Uterus (tissue), 2 donors: ENCODE measurements at regions not wholly inside any gene's neighbourhood (a gene's known extent, or its start where the extent isn't known, plus 50 kb on each side); places are given as distances from the start of the nearest gene placed in this dataset.

Experiments used
- POLR2A ChIP-seq, 2 donors: fragments of 450-650 bp; IDR thresholded peaks; one replicate each; pipeline ENCODE4 v1.6.1; 2016; ENCODE audit warnings: antibody characterized with exemption in 2 of 2, mild to moderate bottlenecking in 1 of 2, moderate library complexity in 1 of 2
- TF ChIP-seq, protein P1 (sequence below), 4 experiments: fragments of 200-600 bp in 2 of 4; fragments of 450-650 bp in 2 of 4; sonication (generic) in 2 of 4; IDR thresholded peaks; one replicate each; pipeline ENCODE4 v1.5.1; 2016 to 2019; ENCODE audit warnings: antibody characterized with exemption in 4 of 4, mild to moderate bottlenecking in 2 of 4, moderate library complexity in 1 of 4

DNA sequence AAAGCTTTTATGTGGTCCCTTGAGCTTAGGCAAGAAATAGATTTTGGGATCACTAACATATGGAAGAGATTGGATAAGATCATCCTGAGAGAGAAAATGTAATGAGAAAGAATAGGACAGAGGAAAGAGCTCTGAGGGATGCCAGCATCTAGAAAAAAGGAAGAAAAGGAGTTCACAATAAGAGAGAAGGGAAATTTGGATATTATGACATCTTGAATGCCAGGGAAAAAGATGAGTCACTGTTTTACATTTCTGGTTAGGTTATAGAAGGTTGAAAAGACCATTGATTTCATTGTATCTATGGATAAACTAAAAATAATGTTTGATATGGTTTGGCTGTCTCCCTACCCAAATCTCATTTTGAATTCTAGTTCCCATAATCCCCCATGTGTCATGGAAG, 208.5 kb downstream of the MAD2L1 start:
- TF ChIP-seq, protein P1, sequence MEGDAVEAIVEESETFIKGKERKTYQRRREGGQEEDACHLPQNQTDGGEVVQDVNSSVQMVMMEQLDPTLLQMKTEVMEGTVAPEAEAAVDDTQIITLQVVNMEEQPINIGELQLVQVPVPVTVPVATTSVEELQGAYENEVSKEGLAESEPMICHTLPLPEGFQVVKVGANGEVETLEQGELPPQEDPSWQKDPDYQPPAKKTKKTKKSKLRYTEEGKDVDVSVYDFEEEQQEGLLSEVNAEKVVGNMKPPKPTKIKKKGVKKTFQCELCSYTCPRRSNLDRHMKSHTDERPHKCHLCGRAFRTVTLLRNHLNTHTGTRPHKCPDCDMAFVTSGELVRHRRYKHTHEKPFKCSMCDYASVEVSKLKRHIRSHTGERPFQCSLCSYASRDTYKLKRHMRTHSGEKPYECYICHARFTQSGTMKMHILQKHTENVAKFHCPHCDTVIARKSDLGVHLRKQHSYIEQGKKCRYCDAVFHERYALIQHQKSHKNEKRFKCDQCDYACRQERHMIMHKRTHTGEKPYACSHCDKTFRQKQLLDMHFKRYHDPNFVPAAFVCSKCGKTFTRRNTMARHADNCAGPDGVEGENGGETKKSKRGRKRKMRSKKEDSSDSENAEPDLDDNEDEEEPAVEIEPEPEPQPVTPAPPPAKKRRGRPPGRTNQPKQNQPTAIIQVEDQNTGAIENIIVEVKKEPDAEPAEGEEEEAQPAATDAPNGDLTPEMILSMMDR (IDR thresholded peaks at IDR 0.05): no peak
- TF ChIP-seq POLR2A (IDR thresholded peaks at IDR 0.05): no peak
